ENCODE measurements at regions not wholly inside any gene's neighbourhood (a gene's known extent, or its start where the extent isn't known, plus 50 kb on each side); places are given as distances from the start of the nearest gene placed in this dataset.

- TF ChIP-seq CTCF (IDR thresholded peaks at IDR 0.05; ENCODE audit: poor library complexity, severe bottlenecking): no peak
- no peak for TF ChIP-seq RAD21 (conservative IDR thresholded peaks at IDR 0.05)
- TF ChIP-seq EP300 (conservative IDR thresholded peaks at IDR 0.05; ENCODE audit: poor library complexity, severe bottlenecking): no peak
Observed at GRCh38 chr12:111203969-111204368, 164.9 kb downstream of the PHETA1 start.
